Activated CD4-positive, alpha-beta T cell treated with anti-CD3 and anti-CD28 coated beads for 48 hours (primary cell): ENCODE measurements at regions not wholly inside any gene's neighbourhood (a gene's known extent, or its start where the extent isn't known, plus 50 kb on each side); places are given as distances from the start of the nearest gene placed in this dataset.

Experiments used
- DNase-seq: peaks from one replicate; pipeline ENCODE4 v3.0.0-alpha.2; 2020

GRCh38 chr5:3359642-3360041, 236.0 kb upstream of the IRX1 start:
- DNase-seq: no peak

GRCh38 chr5:3357291-3357690, 238.3 kb upstream of the IRX1 start:
- no peak for DNase-seq

- no peak for DNase-seq
Observed at GRCh38 chr5:3356016-3356415, 239.6 kb upstream of the IRX1 start.

GRCh38 chr5:3355126-3355525, 240.5 kb upstream of the IRX1 start:
- no peak for DNase-seq

GRCh38 chr5:3354606-3355005, 241.0 kb upstream of the IRX1 start:
- DNase-seq: no peak

GRCh38 chr5:3353561-3353960, 242.1 kb upstream of the IRX1 start:
- DNase-seq: no peak

GRCh38 chr5:3352711-3353110, 242.9 kb upstream of the IRX1 start:
- no peak for DNase-seq

GRCh38 chr5:3351581-3352442, 243.8 kb upstream of the IRX1 start:
- DNase-seq: no peak

GRCh38 chr5:3350781-3351180, 244.9 kb upstream of the IRX1 start:
- DNase-seq: no peak

- no peak for DNase-seq
Observed at GRCh38 chr5:3349704-3350565, 245.7 kb upstream of the IRX1 start.

GRCh38 chr5:3348576-3349535, 246.8 kb upstream of the IRX1 start:
- DNase-seq: no peak

- no peak for DNase-seq
Observed at GRCh38 chr5:3347741-3348140, 247.9 kb upstream of the IRX1 start.

GRCh38 chr5:3346111-3346820, 249.4 kb upstream of the IRX1 start:
- no peak for DNase-seq

GRCh38 chr5:3345195-3345594, 250.4 kb upstream of the IRX1 start:
- DNase-seq: no peak

- DNase-seq: no peak
Observed at GRCh38 chr5:3344671-3345070, 251.0 kb upstream of the IRX1 start.

GRCh38 chr5:3343911-3344310, 251.7 kb upstream of the IRX1 start:
- DNase-seq: no peak

GRCh38 chr5:3343211-3343610, 252.4 kb upstream of the IRX1 start:
- no peak for DNase-seq

- DNase-seq: no peak
Observed at GRCh38 chr5:3342271-3343100, 253.1 kb upstream of the IRX1 start.

- no peak for DNase-seq
Observed at GRCh38 chr5:3341446-3342240, 254.0 kb upstream of the IRX1 start.

GRCh38 chr5:3340471-3340870, 255.2 kb upstream of the IRX1 start:
- DNase-seq: no peak

GRCh38 chr5:3339798-3340115, 255.9 kb upstream of the IRX1 start:
- DNase-seq: no peak
